GM12875 (cell line): ENCODE measurements at regions not wholly inside any gene's neighbourhood (a gene's known extent, or its start where the extent isn't known, plus 50 kb on each side); places are given as distances from the start of the nearest gene placed in this dataset.

Experiments used
- H3K4me3 ChIP-seq: one replicate; pipeline ENCODE4 v1.5.1; 2011; ENCODE audit warnings: low read depth, low read length, control low read depth
- CTCF ChIP-seq: IDR thresholded peaks from 2 replicates; pipeline ENCODE4 v1.5.1; 2011; ENCODE audit warnings: low read depth, mild to moderate bottlenecking, control low read depth, inconsistent platforms, low read length, moderate library complexity, borderline replicate concordance; ENCODE audit not compliant: insufficient read depth

- TF ChIP-seq CTCF: no peak
- H3K4me3 ChIP-seq: no peak overlapping the region
These were observed 144.2 kb upstream of the SMARCA2 start for GRCh38 chr9:1870915-1871314.

- TF ChIP-seq CTCF: no peak
These were observed 143.3 kb upstream of the SMARCA2 start for GRCh38 chr9:1871626-1872419.

GRCh38 chr9:1875251-1875851 lies 139.8 kb upstream of the SMARCA2 start:
- no peak overlapping the region for H3K4me3 ChIP-seq
- TF ChIP-seq CTCF: no peak

More at GRCh38 chr9:1871626-1872419, 143.3 kb upstream of the SMARCA2 start:
- no peak overlapping the region for H3K4me3 ChIP-seq

- TF ChIP-seq CTCF: no peak
These were observed 139.2 kb upstream of the SMARCA2 start for GRCh38 chr9:1875921-1876448.

DNA sequence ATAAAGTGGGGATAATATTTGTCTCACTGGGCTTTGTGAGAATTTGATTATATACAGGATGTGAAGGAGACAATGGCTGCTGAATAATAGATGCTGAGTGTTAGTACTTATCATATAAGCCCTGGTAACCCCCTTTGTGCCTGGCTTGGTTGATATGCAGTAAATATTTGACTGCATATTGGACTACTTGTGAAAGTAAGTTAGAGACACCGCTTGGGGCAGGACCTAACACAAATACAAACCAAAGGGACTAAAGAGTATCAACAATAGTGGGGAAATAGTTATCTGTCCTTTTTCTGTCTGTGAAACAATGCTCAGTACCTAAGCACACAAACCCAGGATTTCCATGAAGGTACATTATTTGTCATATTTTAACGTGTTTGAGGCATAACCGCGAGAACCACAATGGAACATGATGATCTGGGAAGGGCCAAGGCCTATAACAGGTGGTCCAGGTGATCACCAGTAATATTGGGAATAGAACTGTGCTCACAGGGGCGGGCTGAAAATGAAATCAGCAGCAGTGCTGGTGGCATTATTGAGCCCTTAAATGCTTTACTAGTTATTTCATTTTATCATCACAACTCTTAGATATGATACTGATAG lies 138.2 kb upstream of the SMARCA2 start:
- no peak overlapping the region for H3K4me3 ChIP-seq
- no peak for TF ChIP-seq CTCF

More at GRCh38 chr9:1875921-1876448, 139.2 kb upstream of the SMARCA2 start:
- H3K4me3 ChIP-seq: no peak overlapping the region

GRCh38 chr9:1877951-1878350 lies 137.2 kb upstream of the SMARCA2 start:
- H3K4me3 ChIP-seq: no peak overlapping the region
- no peak for TF ChIP-seq CTCF

- TF ChIP-seq CTCF: no peak
- H3K4me3 ChIP-seq: no peak overlapping the region
These were observed 136.3 kb upstream of the SMARCA2 start for GRCh38 chr9:1878811-1879210.
